Stimulated activated CD4-positive, alpha-beta T cell treated with anti-CD3 and anti-CD28 coated beads, Interleukin-1b, Interleukin-23, amount 100 ng/mL, for 24 hours (primary cell): ENCODE measurements at regions not wholly inside any gene's neighbourhood (a gene's known extent, or its start where the extent isn't known, plus 50 kb on each side); places are given as distances from the start of the nearest gene placed in this dataset.
"Not testable (repeated sequence)": the region's sequence is repeated elsewhere in the genome, so short reads cannot be mapped to it uniquely, and the experiment has no call there.

Experiments used
- DNase-seq, 4 experiments: peaks; one replicate each; pipeline ENCODE4 v3.0.0-alpha.2; 2020; ENCODE audit warnings: low read depth in 4 of 4, low spot score in 1 of 4

DNA sequence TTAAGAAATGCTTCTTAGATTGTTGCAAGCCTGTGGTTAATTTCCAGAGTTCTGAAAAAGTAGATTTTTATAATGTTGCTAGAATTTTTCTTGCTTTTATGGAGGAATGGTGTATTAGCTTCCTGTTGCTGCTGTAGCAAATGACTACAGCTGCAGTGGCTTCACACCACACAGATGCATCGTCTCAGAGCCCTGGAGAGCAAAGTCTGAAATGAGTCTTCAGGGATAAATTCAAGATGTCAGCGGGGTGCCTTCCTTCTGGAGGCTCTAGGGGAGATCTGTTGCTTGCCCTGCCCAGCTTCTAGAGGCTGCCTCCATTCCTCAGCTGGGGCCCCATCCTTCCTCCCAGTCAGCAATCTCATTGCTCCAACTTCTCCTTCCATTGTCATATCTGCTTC is 187.8 kb downstream of the ZNF516 start:
- no peak for DNase-seq

- no peak for DNase-seq
These were observed 188.3 kb downstream of the ZNF516 start for GRCh38 chr18:76306685-76307292.

GRCh38 chr18:76285866-76286265 is 209.2 kb downstream of the ZNF516 start:
- DNase-seq: no peak

DNA sequence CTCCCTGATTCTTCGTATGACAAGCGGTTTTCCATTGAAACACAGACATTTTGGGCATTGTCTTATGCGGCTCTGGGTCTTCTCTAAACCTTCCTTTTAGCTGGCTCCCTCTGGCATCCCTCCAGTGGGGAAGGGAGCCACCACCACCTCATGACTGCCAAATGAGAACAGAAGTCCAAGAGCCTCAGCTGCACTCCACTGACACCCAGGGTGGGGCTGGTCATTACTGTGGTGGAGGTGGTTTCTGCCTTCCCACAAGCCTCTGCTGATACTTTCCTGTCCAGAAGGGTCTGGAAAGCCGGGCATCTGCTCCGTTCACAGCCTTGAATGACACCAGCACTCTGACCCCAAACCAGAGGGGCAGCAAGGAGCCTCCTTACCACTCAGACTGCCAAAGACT is 213.5 kb downstream of the ZNF516 start:
- no peak for DNase-seq

- DNase-seq: no peak
These were observed 217.2 kb downstream of the ZNF516 start for GRCh38 chr18:76277801-76278200.

GRCh38 chr18:76275727-76276313 is 219.2 kb downstream of the ZNF516 start:
- DNase-seq: no peak

DNA sequence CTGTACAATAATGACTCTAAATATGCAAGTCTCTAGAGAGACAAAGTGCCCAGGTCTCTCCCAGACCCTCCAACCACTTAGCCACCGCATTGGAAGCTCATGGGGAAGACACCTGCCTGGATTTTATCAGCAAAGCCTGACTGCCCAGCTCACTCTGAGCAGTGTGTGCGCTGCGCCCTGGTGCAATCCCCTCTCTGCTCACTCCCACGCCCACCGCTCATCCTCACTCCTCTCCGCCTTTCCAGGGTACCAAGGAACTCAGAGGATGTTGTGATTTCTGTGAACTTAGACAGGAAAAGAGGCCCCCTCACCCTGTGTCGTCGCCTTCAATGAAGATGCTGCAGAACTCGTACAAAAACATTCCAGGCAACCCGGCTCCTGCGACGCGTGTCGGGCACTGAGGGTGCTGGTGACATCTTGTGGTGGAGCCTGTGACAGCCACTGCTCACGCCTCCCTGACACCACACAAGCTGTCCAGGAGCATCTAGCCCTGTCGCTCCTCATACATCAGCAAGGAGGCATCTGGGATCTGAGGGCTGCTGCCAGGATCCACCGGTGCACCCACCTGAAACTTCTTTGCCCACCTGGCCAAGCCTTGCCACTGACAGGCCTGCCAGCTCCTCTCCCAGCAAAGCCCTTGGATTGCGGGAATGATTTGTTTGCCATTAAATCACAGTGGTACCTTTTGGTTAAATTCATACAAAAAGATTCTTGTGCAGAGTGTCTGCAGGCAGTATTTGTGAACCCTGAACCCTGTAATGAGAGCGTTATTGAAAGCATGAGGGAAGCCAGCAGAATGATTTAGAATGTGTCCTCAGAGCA is 220.4 kb downstream of the ZNF516 start:
- DNase-seq: no peak

DNA sequence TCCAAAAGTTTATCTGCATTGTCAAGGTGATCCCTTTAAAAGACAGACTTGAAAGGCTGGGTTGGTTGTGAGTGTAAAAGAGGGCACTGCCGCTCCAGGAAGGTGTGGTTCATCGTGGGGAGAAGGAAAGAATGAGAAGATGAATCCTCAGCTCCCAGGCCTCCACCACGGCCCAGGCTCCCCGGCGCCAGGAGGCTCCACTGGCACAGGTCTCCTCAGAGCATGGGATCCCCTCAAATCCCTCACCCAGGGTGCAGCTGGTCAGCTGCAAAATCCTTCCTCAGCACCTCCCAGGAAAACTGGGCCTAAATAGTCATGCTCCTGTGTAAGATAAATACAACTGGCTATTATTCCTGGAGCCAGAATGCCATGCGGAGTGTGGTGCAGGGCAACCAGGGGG is 221.1 kb downstream of the ZNF516 start:
- DNase-seq: no peak

GRCh38 chr18:76273036-76273545 is 222.0 kb downstream of the ZNF516 start:
- DNase-seq: no peak

DNA sequence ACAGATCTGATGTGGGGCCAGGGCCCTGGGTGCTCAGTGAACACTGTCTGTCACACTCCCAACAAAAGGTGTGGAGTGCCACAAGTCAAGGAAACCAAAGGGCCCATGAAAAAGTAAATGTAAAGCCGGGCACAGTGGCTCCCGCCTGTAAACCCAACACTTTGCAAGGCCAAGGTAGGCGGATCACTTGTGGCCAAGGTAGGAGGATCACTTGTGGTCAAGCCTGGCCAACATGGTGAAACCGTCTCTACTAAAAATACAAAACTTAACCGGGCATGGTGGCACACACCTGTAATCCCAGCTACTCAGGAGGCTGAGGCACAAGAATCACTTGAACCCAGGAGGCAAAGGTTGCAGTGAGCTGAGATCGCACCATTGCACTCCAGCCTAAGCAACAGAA is 227.6 kb downstream of the ZNF516 start:
- not testable (repeated sequence) for DNase-seq

DNA sequence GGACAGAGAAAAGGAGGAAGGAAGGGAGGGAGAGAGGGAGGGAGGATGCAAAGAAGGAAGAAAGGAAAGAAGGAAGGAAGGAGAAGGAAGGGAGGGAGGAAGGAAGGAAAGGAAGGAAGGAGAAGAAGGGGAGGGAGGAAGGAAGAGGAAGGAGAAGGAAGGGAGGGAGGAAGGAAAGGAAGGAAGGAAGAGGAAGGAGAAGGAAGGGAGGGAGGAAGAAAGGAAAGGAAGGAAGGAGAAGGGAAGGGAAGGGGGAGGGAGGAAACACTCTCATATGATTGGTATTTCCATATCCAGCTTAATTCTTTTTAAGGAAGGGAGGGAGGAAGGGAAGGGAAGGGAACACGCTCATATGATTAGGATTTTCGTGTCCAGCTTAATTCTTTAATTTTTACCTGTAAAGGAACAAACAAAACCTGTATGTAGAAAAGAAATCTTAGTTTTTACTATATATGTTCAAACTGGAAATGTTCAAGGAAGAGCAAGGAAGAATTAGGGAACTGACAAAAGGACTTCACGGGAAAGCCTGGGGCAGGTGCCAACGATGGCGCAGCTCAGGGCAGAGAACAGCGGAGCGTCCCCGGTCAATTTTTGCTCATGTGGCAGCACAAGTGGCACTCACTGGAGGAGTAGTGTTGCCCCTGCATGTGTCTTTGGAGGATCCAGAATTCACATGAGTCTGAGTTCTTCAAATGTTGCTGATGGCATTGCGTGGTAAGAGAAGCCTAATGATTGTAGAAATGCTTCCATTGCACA is 228.6 kb downstream of the ZNF516 start:
- DNase-seq: no peak

DNA sequence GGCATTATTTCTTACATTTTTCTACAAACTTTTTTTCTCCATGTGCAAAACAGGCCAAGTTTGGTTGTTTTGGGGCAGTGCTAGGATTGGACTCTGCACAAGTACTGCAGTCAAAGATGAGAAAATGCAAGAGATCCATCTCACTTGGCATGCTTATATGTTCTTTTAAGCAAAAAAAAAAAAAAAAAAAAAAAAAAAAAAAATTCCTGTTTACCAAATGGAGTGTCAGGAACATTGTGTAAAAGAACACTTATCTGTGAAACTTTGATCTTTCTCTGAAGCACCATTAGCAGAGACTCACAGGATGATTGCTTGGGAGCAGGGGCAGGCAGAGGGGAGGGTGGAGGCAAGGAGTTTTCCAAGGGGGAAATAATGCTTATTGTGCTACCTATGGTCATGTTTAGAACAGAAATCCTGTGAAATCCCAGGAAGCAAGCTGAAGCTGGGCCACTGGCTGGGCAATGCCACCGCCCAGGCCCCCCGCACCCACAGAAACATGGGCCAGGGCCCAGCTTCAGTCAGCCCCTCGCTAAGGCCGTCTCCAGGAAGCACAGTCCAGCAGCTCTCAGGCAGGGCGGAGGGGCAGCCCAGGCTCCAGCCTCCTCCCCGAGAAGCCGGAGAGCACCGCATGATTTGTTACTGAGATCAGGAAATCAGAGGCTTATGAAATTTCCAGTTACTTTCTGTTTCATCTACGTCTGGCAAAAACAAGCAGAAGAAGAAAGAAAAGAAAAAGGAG is 229.4 kb downstream of the ZNF516 start:
- no peak for DNase-seq

GRCh38 chr18:76264876-76265250 is 230.2 kb downstream of the ZNF516 start:
- DNase-seq: no peak

GRCh38 chr18:76264198-76264875 is 230.7 kb downstream of the ZNF516 start:
- no peak for DNase-seq

GRCh38 chr18:76263046-76264005 is 231.7 kb downstream of the ZNF516 start:
- no peak for DNase-seq

- no peak for DNase-seq
These were observed 234.0 kb downstream of the ZNF516 start for GRCh38 chr18:76260941-76261472.

DNA sequence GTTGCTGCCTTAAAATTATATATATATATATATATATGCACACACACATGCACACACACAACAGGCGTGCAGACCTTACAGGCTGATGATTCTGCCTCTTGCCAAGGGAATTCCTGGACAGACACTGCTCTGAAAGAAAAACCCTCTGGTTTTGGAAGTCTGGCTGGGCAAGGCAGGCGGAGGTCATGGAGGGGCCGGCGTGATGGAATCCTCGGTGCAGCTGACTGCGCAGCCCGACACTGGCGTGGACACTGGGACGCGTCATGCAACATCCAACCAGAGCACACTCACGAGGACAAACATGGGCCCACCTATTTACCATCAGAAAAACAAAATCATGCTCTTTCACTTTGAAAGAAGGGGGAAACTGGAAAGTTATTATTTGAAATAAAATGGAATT is 235.3 kb downstream of the ZNF516 start:
- no peak for DNase-seq

- DNase-seq: no peak
These were observed 235.9 kb downstream of the ZNF516 start for GRCh38 chr18:76259096-76259495.

DNA sequence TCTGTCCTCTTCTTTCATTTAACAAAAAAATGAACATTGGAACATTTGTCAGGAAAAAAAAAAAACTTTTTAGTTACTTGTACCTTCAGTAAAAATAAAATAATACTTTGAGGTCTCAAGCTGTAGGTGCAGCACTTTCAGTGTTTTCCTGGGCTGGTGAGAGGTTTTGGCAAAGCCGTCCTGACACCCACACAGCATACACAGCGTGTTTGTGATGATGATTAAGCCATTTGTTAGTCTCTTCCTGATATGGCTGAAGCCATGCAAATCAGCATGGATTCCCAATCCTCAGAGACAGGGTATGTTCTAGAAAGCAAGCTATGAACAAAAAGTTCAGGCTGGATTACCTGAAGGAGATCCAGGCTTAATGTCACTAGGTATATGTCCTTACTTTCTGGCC is 236.8 kb downstream of the ZNF516 start:
- DNase-seq: no peak
